B cell (primary cell): ENCODE measurements at regions not wholly inside any gene's neighbourhood (a gene's known extent, or its start where the extent isn't known, plus 50 kb on each side); places are given as distances from the start of the nearest gene placed in this dataset.

Experiments
- EZH2 ChIP-seq: IDR thresholded peaks from 2 replicates; pipeline ENCODE4 v1.6.1; 2012; ENCODE audit warnings: borderline replicate concordance, low read depth, mild to moderate bottlenecking, moderate library complexity, low read length; ENCODE audit not compliant: insufficient read depth, poor library complexity, severe bottlenecking
- TF ChIP-seq, protein P1 (sequence below): fragments of 200-600 bp; IDR thresholded peaks from one replicate; pipeline ENCODE4 v1.8.0; 2022; ENCODE audit warnings: antibody characterized with exemption, mild to moderate bottlenecking

- TF ChIP-seq, protein P1, sequence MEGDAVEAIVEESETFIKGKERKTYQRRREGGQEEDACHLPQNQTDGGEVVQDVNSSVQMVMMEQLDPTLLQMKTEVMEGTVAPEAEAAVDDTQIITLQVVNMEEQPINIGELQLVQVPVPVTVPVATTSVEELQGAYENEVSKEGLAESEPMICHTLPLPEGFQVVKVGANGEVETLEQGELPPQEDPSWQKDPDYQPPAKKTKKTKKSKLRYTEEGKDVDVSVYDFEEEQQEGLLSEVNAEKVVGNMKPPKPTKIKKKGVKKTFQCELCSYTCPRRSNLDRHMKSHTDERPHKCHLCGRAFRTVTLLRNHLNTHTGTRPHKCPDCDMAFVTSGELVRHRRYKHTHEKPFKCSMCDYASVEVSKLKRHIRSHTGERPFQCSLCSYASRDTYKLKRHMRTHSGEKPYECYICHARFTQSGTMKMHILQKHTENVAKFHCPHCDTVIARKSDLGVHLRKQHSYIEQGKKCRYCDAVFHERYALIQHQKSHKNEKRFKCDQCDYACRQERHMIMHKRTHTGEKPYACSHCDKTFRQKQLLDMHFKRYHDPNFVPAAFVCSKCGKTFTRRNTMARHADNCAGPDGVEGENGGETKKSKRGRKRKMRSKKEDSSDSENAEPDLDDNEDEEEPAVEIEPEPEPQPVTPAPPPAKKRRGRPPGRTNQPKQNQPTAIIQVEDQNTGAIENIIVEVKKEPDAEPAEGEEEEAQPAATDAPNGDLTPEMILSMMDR: no peak
- no peak for TF ChIP-seq EZH2
These were observed 60.6 kb upstream of the ANO4 start for GRCh38 chr12:100733817-100734593.
